Suprapubic skin (tissue), 4 donors: ENCODE measurements at regions not wholly inside any gene's neighbourhood (a gene's known extent, or its start where the extent isn't known, plus 50 kb on each side); places are given as distances from the start of the nearest gene placed in this dataset.

Source experiments
- CTCF ChIP-seq, 2 donors: fragments of 200-600 bp in 1 of 2; fragments of 450-650 bp in 1 of 2; sonication (generic) in 1 of 2; IDR thresholded peaks; one replicate each; pipeline ENCODE4 v1.5.1; 2016 to 2019; ENCODE audit warnings: antibody characterized with exemption in 2 of 2, mild to moderate bottlenecking in 1 of 2, moderate library complexity in 1 of 2
- EP300 ChIP-seq: sonication (generic); formaldehyde crosslinking; IDR thresholded peaks from one replicate; pipeline ENCODE4 v1.6.1; 2017; ENCODE audit warnings: antibody characterized with exemption
- POLR2A ChIP-seq, 2 donors: fragments of 450-650 bp; IDR thresholded peaks; one replicate each; pipeline ENCODE4 v1.6.1; 2017; ENCODE audit warnings: antibody characterized with exemption in 2 of 2, mild to moderate bottlenecking in 2 of 2, moderate library complexity in 2 of 2
- POLR2AphosphoS5 ChIP-seq, 3 donors: sonication (generic); formaldehyde crosslinking; IDR thresholded peaks; one replicate each; pipeline ENCODE4 v1.6.1; 2017; ENCODE audit warnings: antibody characterized with exemption in 3 of 3

GRCh38 chr2:173854141-173854540 lies 111.0 kb downstream of the SP3 start:
- TF ChIP-seq CTCF (IDR thresholded peaks at IDR 0.05): no peak
- TF ChIP-seq POLR2AphosphoS5 (IDR thresholded peaks at IDR 0.05): no peak
- no peak for TF ChIP-seq EP300
- no peak for TF ChIP-seq POLR2A (IDR thresholded peaks at IDR 0.05)
